ENCODE measurements at regions not wholly inside any gene's neighbourhood (a gene's known extent, or its start where the extent isn't known, plus 50 kb on each side); places are given as distances from the start of the nearest gene placed in this dataset.

- H3K9me3 ChIP-seq (ENCODE audit: control insufficient read depth, low read length): no peaks in the 10 kb centered on the region
- no peaks in the 10 kb centered on the region for H3K27me3 ChIP-seq (replicated peaks; ENCODE audit: control insufficient read depth, insufficient read depth, low read length, poor library complexity, severe bottlenecking)
- H3K4me1 ChIP-seq (ENCODE audit: control insufficient read depth, insufficient read depth, low read length, poor library complexity, severe bottlenecking): no peaks in the 10 kb centered on the region
- no peaks in the 10 kb centered on the region for H3K36me3 ChIP-seq (ENCODE audit: control insufficient read depth, insufficient read depth, low read length)
- no peak overlapping the region for H3K27ac ChIP-seq (ENCODE audit: insufficient read depth, low read length, poor library complexity, severe bottlenecking)
- no peak for DNase-seq
- no peak overlapping the region for H3K4me3 ChIP-seq (ENCODE audit: insufficient read depth, low read depth, low read length, poor library complexity, severe bottlenecking)
These were observed 1273.5 kb upstream of the CRIM1 start for GRCh38 chr2:35082072-35082471.

GRCh38 chr2:35081622-35082015, 1274.0 kb upstream of the CRIM1 start:
- H3K36me3 ChIP-seq (ENCODE audit: control insufficient read depth, insufficient read depth, low read length): no peaks in the 10 kb centered on the region
- H3K27ac ChIP-seq (ENCODE audit: insufficient read depth, low read length, poor library complexity, severe bottlenecking): no peak overlapping the region
- H3K4me1 ChIP-seq (ENCODE audit: control insufficient read depth, insufficient read depth, low read length, poor library complexity, severe bottlenecking): no peaks in the 10 kb centered on the region
- DNase-seq: no peak
- H3K27me3 ChIP-seq (replicated peaks; ENCODE audit: control insufficient read depth, insufficient read depth, low read length, poor library complexity, severe bottlenecking): no peaks in the 10 kb centered on the region
- no peaks in the 10 kb centered on the region for H3K9me3 ChIP-seq (ENCODE audit: control insufficient read depth, low read length)
- H3K4me3 ChIP-seq (ENCODE audit: insufficient read depth, low read depth, low read length, poor library complexity, severe bottlenecking): no peak overlapping the region

- no peak for DNase-seq
- no peaks in the 10 kb centered on the region for H3K9me3 ChIP-seq (ENCODE audit: control insufficient read depth, low read length)
- no peaks in the 10 kb centered on the region for H3K36me3 ChIP-seq (ENCODE audit: control insufficient read depth, insufficient read depth, low read length)
- no peak overlapping the region for H3K27ac ChIP-seq (ENCODE audit: insufficient read depth, low read length, poor library complexity, severe bottlenecking)
- no peaks in the 10 kb centered on the region for H3K4me1 ChIP-seq (ENCODE audit: control insufficient read depth, insufficient read depth, low read length, poor library complexity, severe bottlenecking)
- H3K4me3 ChIP-seq (ENCODE audit: insufficient read depth, low read depth, low read length, poor library complexity, severe bottlenecking): no peak overlapping the region
- H3K27me3 ChIP-seq (replicated peaks; ENCODE audit: control insufficient read depth, insufficient read depth, low read length, poor library complexity, severe bottlenecking): no peaks in the 10 kb centered on the region
These were observed 1274.5 kb upstream of the CRIM1 start for GRCh38 chr2:35081001-35081621.

- Histone ChIP-seq H3K36me3 (ENCODE audit: control insufficient read depth, insufficient read depth, low read length) (no peaks in the 10 kb centered on the region), H3K4me3 (ENCODE audit: insufficient read depth, low read depth, low read length, poor library complexity, severe bottlenecking) (no peak overlapping the region), H3K27ac (ENCODE audit: insufficient read depth, low read length, poor library complexity, severe bottlenecking) (no peak overlapping the region), H3K27me3 (replicated peaks; ENCODE audit: control insufficient read depth, insufficient read depth, low read length, poor library complexity, severe bottlenecking) (no peaks in the 10 kb centered on the region), H3K4me1 (ENCODE audit: control insufficient read depth, insufficient read depth, low read length, poor library complexity, severe bottlenecking) (no peaks in the 10 kb centered on the region), H3K9me3 (ENCODE audit: control insufficient read depth, low read length) (no peaks in the 10 kb centered on the region)
- no peak for DNase-seq
These were observed 1275.2 kb upstream of the CRIM1 start for GRCh38 chr2:35080231-35080910.

- DNase-seq: no peak
- no peaks in the 10 kb centered on the region for H3K36me3 ChIP-seq (ENCODE audit: control insufficient read depth, insufficient read depth, low read length)
These were observed 1288.2 kb upstream of the CRIM1 start for GRCh38 chr2:35067420-35067819.

GRCh38 chr2:35063836-35064235, 1291.7 kb upstream of the CRIM1 start:
- H3K4me3 ChIP-seq (ENCODE audit: insufficient read depth, low read depth, low read length, poor library complexity, severe bottlenecking): no peak overlapping the region
- H3K27ac ChIP-seq (ENCODE audit: insufficient read depth, low read length, poor library complexity, severe bottlenecking): no peak overlapping the region
- no peak for DNase-seq
- H3K27me3 ChIP-seq (replicated peaks; ENCODE audit: control insufficient read depth, insufficient read depth, low read length, poor library complexity, severe bottlenecking): no peaks in the 10 kb centered on the region
- no peaks in the 10 kb centered on the region for H3K36me3 ChIP-seq (ENCODE audit: control insufficient read depth, insufficient read depth, low read length)
- no peaks in the 10 kb centered on the region for H3K9me3 ChIP-seq (ENCODE audit: control insufficient read depth, low read length)
- no peaks in the 10 kb centered on the region for H3K4me1 ChIP-seq (ENCODE audit: control insufficient read depth, insufficient read depth, low read length, poor library complexity, severe bottlenecking)

More at GRCh38 chr2:35067420-35067819, 1288.2 kb upstream of the CRIM1 start:
- H3K27me3 ChIP-seq (replicated peaks; ENCODE audit: control insufficient read depth, insufficient read depth, low read length, poor library complexity, severe bottlenecking): no peaks in the 10 kb centered on the region
- no peak overlapping the region for H3K27ac ChIP-seq (ENCODE audit: insufficient read depth, low read length, poor library complexity, severe bottlenecking)
- no peak overlapping the region for H3K4me3 ChIP-seq (ENCODE audit: insufficient read depth, low read depth, low read length, poor library complexity, severe bottlenecking)
- H3K9me3 ChIP-seq (ENCODE audit: control insufficient read depth, low read length): no peaks in the 10 kb centered on the region
- H3K4me1 ChIP-seq (ENCODE audit: control insufficient read depth, insufficient read depth, low read length, poor library complexity, severe bottlenecking): no peaks in the 10 kb centered on the region

- Histone ChIP-seq H3K4me1 (ENCODE audit: control insufficient read depth, insufficient read depth, low read length, poor library complexity, severe bottlenecking) (no peaks in the 10 kb centered on the region), H3K4me3 (ENCODE audit: insufficient read depth, low read depth, low read length, poor library complexity, severe bottlenecking) (no peak overlapping the region), H3K9me3 (ENCODE audit: control insufficient read depth, low read length) (no peaks in the 10 kb centered on the region), H3K27ac (ENCODE audit: insufficient read depth, low read length, poor library complexity, severe bottlenecking) (no peak overlapping the region), H3K36me3 (ENCODE audit: control insufficient read depth, insufficient read depth, low read length) (no peaks in the 10 kb centered on the region), H3K27me3 (replicated peaks; ENCODE audit: control insufficient read depth, insufficient read depth, low read length, poor library complexity, severe bottlenecking) (no peaks in the 10 kb centered on the region)
- no peak for DNase-seq
These were observed 1319.7 kb upstream of the CRIM1 start for GRCh38 chr2:35035883-35036282.

GRCh38 chr2:35033748-35034147, 1321.8 kb upstream of the CRIM1 start:
- no peaks in the 10 kb centered on the region for H3K9me3 ChIP-seq (ENCODE audit: control insufficient read depth, low read length)
- H3K36me3 ChIP-seq (ENCODE audit: control insufficient read depth, insufficient read depth, low read length): no peaks in the 10 kb centered on the region
- no peaks in the 10 kb centered on the region for H3K4me1 ChIP-seq (ENCODE audit: control insufficient read depth, insufficient read depth, low read length, poor library complexity, severe bottlenecking)
- DNase-seq: no peak
- no peaks in the 10 kb centered on the region for H3K27me3 ChIP-seq (replicated peaks; ENCODE audit: control insufficient read depth, insufficient read depth, low read length, poor library complexity, severe bottlenecking)
- no peak overlapping the region for H3K27ac ChIP-seq (ENCODE audit: insufficient read depth, low read length, poor library complexity, severe bottlenecking)
- H3K4me3 ChIP-seq (ENCODE audit: insufficient read depth, low read depth, low read length, poor library complexity, severe bottlenecking): no peak overlapping the region

GRCh38 chr2:35023545-35023944, 1332.0 kb upstream of the CRIM1 start:
- DNase-seq: no peak
- H3K9me3 ChIP-seq (ENCODE audit: control insufficient read depth, low read length): no peaks in the 10 kb centered on the region
- H3K4me3 ChIP-seq (ENCODE audit: insufficient read depth, low read depth, low read length, poor library complexity, severe bottlenecking): no peak overlapping the region
- no peaks in the 10 kb centered on the region for H3K4me1 ChIP-seq (ENCODE audit: control insufficient read depth, insufficient read depth, low read length, poor library complexity, severe bottlenecking)
- no peak overlapping the region for H3K27ac ChIP-seq (ENCODE audit: insufficient read depth, low read length, poor library complexity, severe bottlenecking)
- no peaks in the 10 kb centered on the region for H3K27me3 ChIP-seq (replicated peaks; ENCODE audit: control insufficient read depth, insufficient read depth, low read length, poor library complexity, severe bottlenecking)
- H3K36me3 ChIP-seq (ENCODE audit: control insufficient read depth, insufficient read depth, low read length): no peaks in the 10 kb centered on the region

- no peak for DNase-seq
- Histone ChIP-seq H3K27me3 (replicated peaks; ENCODE audit: control insufficient read depth, insufficient read depth, low read length, poor library complexity, severe bottlenecking) (no peaks in the 10 kb centered on the region), H3K9me3 (ENCODE audit: control insufficient read depth, low read length) (no peaks in the 10 kb centered on the region), H3K4me1 (ENCODE audit: control insufficient read depth, insufficient read depth, low read length, poor library complexity, severe bottlenecking) (no peaks in the 10 kb centered on the region), H3K4me3 (ENCODE audit: insufficient read depth, low read depth, low read length, poor library complexity, severe bottlenecking) (no peak overlapping the region), H3K36me3 (ENCODE audit: control insufficient read depth, insufficient read depth, low read length) (no peaks in the 10 kb centered on the region), H3K27ac (ENCODE audit: insufficient read depth, low read length, poor library complexity, severe bottlenecking) (no peak overlapping the region)
These were observed 1355.1 kb upstream of the CRIM1 start for GRCh38 chr2:35000453-35000852.
